ENCODE measurements at regions not wholly inside any gene's neighbourhood (a gene's known extent, or its start where the extent isn't known, plus 50 kb on each side); places are given as distances from the start of the nearest gene placed in this dataset.
"Not testable (repeated sequence)": the region's sequence is repeated elsewhere in the genome, so short reads cannot be mapped to it uniquely, and the experiment has no call there.

DNA sequence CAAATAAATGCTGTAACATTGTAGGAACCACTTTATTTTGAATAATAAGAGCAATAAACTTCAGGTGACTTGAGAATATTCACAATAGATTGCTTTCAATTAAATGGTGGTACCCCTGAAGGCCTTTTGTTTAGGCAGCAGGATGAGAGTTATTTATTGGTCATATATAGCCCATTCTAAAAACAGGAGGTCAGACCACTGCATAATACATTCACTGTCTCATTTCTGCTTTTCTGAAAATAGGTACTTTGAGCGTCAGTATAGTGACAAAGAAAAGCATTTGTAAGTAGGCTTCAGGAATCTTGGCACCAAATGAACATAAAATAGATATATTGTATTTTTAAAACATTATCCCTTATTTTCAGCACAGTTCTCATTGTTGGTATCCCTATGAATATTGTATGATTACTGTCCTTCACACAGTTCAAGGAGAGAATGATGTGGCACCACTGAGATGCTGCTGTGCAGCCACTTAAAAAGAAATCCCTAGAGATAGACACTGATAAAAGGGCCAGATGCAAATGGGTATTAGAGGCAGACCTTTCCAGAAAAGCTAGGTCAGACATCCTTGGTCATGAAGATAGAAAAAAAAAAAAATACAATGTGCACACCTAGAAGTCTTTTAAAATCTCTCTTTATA is 381.8 kb upstream of the ST8SIA4 start:
- Histone ChIP-seq H3K27ac (ENCODE audit: low read depth, low read length) (no peak overlapping the region), H3K4me1 (ENCODE audit: insufficient read depth, low read length) (no peaks in the 10 kb centered on the region), H3K36me3 (ENCODE audit: insufficient read depth, low read length) (no peaks in the 10 kb centered on the region), H3K27me3 (ENCODE audit: insufficient read depth, low read length) (no peaks in the 10 kb centered on the region), H3K4me3 (ENCODE audit: low read length) (no peak overlapping the region), H3K9me3 (ENCODE audit: insufficient read depth, low read depth, low read length) (no peaks in the 10 kb centered on the region), H3K9ac (ENCODE audit: low read depth, low read length) (no peak overlapping the region)
- WGBS, result no CpG with 5 or more reads among the region's 1 CpG

DNA sequence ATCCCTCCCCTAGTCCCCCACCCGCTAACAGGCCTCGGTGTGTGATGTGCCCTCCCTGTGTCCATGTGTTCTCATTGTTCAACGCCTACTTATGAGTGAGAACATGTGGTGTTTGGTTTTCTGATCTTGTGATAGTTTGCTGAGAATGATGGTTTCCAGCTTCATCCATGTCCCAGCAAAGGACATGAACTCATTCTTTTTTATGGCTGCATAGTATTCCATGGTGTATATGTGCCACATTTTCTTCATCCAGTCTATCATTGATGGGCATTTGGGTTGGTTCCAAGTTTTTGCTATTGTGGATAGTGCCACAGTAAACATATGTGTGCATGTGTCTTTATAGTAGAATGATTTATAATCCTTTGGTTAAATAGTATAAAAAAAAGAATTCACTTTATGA is 380.9 kb upstream of the ST8SIA4 start:
- not testable (repeated sequence) for H3K4me3 ChIP-seq (ENCODE audit: low read length); H3K27me3 ChIP-seq (ENCODE audit: insufficient read depth, low read length); H3K9me3 ChIP-seq (ENCODE audit: insufficient read depth, low read depth, low read length); H3K36me3 ChIP-seq (ENCODE audit: insufficient read depth, low read length); H3K27ac ChIP-seq (ENCODE audit: low read depth, low read length); H3K4me1 ChIP-seq (ENCODE audit: insufficient read depth, low read length); H3K9ac ChIP-seq (ENCODE audit: low read depth, low read length)
- WGBS, result 97% methylated on average over 3 of the region's 3 CpGs

GRCh38 chr5:101278917-101279316 is 375.8 kb upstream of the ST8SIA4 start:
- Histone ChIP-seq H3K9ac (ENCODE audit: low read depth, low read length) (no peak overlapping the region), H3K27me3 (ENCODE audit: insufficient read depth, low read length) (no peaks in the 10 kb centered on the region), H3K4me1 (ENCODE audit: insufficient read depth, low read length) (no peaks in the 10 kb centered on the region), H3K9me3 (ENCODE audit: insufficient read depth, low read depth, low read length) (no peaks in the 10 kb centered on the region), H3K4me3 (ENCODE audit: low read length) (no peak overlapping the region), H3K27ac (ENCODE audit: low read depth, low read length) (no peak overlapping the region), H3K36me3 (ENCODE audit: insufficient read depth, low read length) (no peaks in the 10 kb centered on the region)
- 89% methylated on average over 2 of the region's 2 CpGs for WGBS

- 86% methylated on average over 5 of the region's 5 CpGs for WGBS
- no peaks in the 10 kb centered on the region for H3K9me3 ChIP-seq (ENCODE audit: insufficient read depth, low read depth, low read length)
These were observed 375.1 kb upstream of the ST8SIA4 start for GRCh38 chr5:101278011-101278687.

GRCh38 chr5:101271945-101272344 is 368.9 kb upstream of the ST8SIA4 start:
- Histone ChIP-seq H3K9me3 (ENCODE audit: insufficient read depth, low read depth, low read length) (no peaks in the 10 kb centered on the region), H3K9ac (ENCODE audit: low read depth, low read length) (no peak overlapping the region), H3K36me3 (ENCODE audit: insufficient read depth, low read length) (no peaks in the 10 kb centered on the region), H3K27me3 (ENCODE audit: insufficient read depth, low read length) (no peaks in the 10 kb centered on the region), H3K4me1 (ENCODE audit: insufficient read depth, low read length) (no peaks in the 10 kb centered on the region), H3K4me3 (ENCODE audit: low read length) (no peak overlapping the region), H3K27ac (ENCODE audit: low read depth, low read length) (no peak overlapping the region)
- WGBS, result 94% methylated on average over 2 of the region's 2 CpGs

More at GRCh38 chr5:101278011-101278687, 375.1 kb upstream of the ST8SIA4 start:
- no peak overlapping the region for H3K4me3 ChIP-seq (ENCODE audit: low read length)
- H3K27me3 ChIP-seq (ENCODE audit: insufficient read depth, low read length), result no peaks in the 10 kb centered on the region
- H3K9ac ChIP-seq (ENCODE audit: low read depth, low read length), result no peak overlapping the region
- H3K27ac ChIP-seq (ENCODE audit: low read depth, low read length), result no peak overlapping the region
- H3K4me1 ChIP-seq (ENCODE audit: insufficient read depth, low read length), result no peaks in the 10 kb centered on the region
- H3K36me3 ChIP-seq (ENCODE audit: insufficient read depth, low read length), result no peaks in the 10 kb centered on the region

DNA sequence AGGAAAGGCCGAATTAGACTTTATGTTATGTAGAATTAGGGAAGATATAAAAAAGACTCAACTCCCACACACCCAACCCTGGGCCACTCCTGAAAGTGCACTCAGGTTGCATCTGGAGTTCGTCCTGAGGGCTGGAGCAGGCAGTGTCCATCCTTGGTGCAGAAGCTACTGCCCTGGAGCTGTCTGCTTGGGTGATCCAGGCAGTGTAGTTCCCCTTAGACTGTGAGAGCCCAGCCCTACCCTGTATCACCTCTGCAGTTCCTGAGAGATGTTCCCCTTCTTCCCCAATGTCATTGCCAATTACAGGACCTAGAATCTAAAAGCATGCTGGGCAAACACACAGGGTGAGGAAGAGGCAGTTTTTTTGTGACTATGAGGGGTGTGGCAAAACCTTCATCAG is 368.3 kb upstream of the ST8SIA4 start:
- no peak overlapping the region for H3K27ac ChIP-seq (ENCODE audit: low read depth, low read length)
- no peaks in the 10 kb centered on the region for H3K27me3 ChIP-seq (ENCODE audit: insufficient read depth, low read length)
- no peaks in the 10 kb centered on the region for H3K9me3 ChIP-seq (ENCODE audit: insufficient read depth, low read depth, low read length)
- H3K4me1 ChIP-seq (ENCODE audit: insufficient read depth, low read length), result no peaks in the 10 kb centered on the region
- H3K4me3 ChIP-seq (ENCODE audit: low read length), result no peak overlapping the region
- no peak overlapping the region for H3K9ac ChIP-seq (ENCODE audit: low read depth, low read length)
- WGBS, result 94% methylated on average over 1 of the region's 2 CpGs
- no peaks in the 10 kb centered on the region for H3K36me3 ChIP-seq (ENCODE audit: insufficient read depth, low read length)

DNA sequence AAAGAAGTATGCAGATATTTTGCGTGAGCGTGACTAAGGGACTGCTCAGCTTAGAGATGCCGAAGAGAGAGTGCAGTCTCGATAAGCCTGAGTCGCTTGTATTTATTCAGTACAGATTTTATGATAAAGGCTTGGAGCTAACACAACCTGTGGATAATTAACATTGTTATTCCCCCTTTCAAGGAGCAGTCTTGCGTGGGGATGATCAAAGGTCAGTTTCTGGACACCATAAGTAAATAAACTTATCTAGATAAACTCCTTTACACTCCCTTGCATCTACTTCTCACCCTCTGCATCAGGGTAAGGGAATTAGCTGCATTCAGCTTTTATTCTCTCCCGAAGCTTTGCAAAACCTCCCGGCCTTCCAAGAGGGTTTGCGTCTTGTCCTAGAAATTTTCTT is 357.8 kb upstream of the ST8SIA4 start:
- WGBS, result 92% methylated on average over 9 of the region's 9 CpGs
- no peak overlapping the region for H3K27ac ChIP-seq (ENCODE audit: low read depth, low read length)

DNA sequence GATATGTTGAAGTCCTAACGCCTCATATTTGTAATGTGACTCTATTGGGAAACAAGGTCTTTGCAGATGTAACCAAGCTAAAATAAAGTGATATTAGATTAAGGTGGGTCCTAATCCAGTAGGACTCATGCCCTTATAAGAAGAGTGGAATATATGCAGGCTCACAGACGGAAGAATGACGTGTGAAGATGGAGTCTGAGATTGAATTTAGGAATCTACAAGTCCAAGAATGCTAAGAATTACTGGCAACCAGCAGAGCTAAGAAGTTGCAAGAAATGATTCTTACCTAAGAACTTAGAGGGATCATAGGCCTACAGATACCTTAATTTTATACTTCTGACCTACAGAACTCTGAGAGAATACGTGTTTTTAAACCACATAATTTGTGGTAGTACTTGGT is 350.0 kb upstream of the ST8SIA4 start:
- Histone ChIP-seq H3K9ac (ENCODE audit: low read depth, low read length) (no peak overlapping the region), H3K27ac (ENCODE audit: low read depth, low read length) (no peak overlapping the region), H3K4me3 (ENCODE audit: low read length) (no peak overlapping the region), H3K9me3 (ENCODE audit: insufficient read depth, low read depth, low read length) (no peaks in the 10 kb centered on the region), H3K36me3 (ENCODE audit: insufficient read depth, low read length) (no peaks in the 10 kb centered on the region), H3K27me3 (ENCODE audit: insufficient read depth, low read length) (no peaks in the 10 kb centered on the region), H3K4me1 (ENCODE audit: insufficient read depth, low read length) (no peaks in the 10 kb centered on the region)
- WGBS, result 98% methylated on average over 4 of the region's 4 CpGs

More for the DNA sequence above, 357.8 kb upstream of the ST8SIA4 start:
- no peak overlapping the region for H3K9ac ChIP-seq (ENCODE audit: low read depth, low read length)
- H3K27me3 ChIP-seq (ENCODE audit: insufficient read depth, low read length), result no peaks in the 10 kb centered on the region
- H3K4me3 ChIP-seq (ENCODE audit: low read length), result no peak overlapping the region
- H3K4me1 ChIP-seq (ENCODE audit: insufficient read depth, low read length), result no peaks in the 10 kb centered on the region
- no peaks in the 10 kb centered on the region for H3K36me3 ChIP-seq (ENCODE audit: insufficient read depth, low read length)
- H3K9me3 ChIP-seq (ENCODE audit: insufficient read depth, low read depth, low read length), result peaks cover 3% of the 10 kb centered on the region; the same call in 1 of the 2 replicates

DNA sequence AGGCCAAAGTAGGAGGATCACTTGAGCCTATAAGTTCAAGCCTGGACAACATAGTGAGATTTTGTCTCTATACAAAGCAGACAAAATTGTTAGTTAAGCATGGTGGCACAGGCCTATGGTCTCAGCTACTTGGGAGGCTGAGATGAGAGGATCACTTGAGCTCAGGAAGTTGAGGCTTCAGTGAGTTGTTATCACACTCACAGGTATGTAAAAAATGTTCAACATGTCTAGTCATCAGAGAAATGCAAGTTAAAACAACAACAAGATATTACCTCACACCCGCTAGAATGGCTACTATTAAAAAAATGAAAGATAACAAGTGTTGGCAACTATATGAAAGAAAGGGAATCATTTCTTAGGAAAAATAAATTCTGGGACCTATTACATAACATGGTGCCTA is 341.5 kb upstream of the ST8SIA4 start:
- H3K9ac ChIP-seq (ENCODE audit: low read depth, low read length), result no peak overlapping the region
- no peaks in the 10 kb centered on the region for H3K27me3 ChIP-seq (ENCODE audit: insufficient read depth, low read length)
- H3K4me1 ChIP-seq (ENCODE audit: insufficient read depth, low read length), result no peaks in the 10 kb centered on the region
- WGBS, result no CpG with 5 or more reads among the region's 1 CpG
- no peaks in the 10 kb centered on the region for H3K36me3 ChIP-seq (ENCODE audit: insufficient read depth, low read length)
- no peaks in the 10 kb centered on the region for H3K9me3 ChIP-seq (ENCODE audit: insufficient read depth, low read depth, low read length)
- no peak overlapping the region for H3K4me3 ChIP-seq (ENCODE audit: low read length)
- no peak overlapping the region for H3K27ac ChIP-seq (ENCODE audit: low read depth, low read length)

GRCh38 chr5:101212942-101213514 is 309.9 kb upstream of the ST8SIA4 start:
- Histone ChIP-seq H3K36me3 (ENCODE audit: insufficient read depth, low read length) (no peaks in the 10 kb centered on the region), H3K4me3 (ENCODE audit: low read length) (no peak overlapping the region), H3K9ac (ENCODE audit: low read depth, low read length) (no peak overlapping the region), H3K4me1 (ENCODE audit: insufficient read depth, low read length) (peaks cover 20% of the 10 kb centered on the region), H3K27me3 (ENCODE audit: insufficient read depth, low read length) (no peaks in the 10 kb centered on the region), H3K9me3 (ENCODE audit: insufficient read depth, low read depth, low read length) (no peaks in the 10 kb centered on the region), H3K27ac (ENCODE audit: low read depth, low read length) (no peak overlapping the region)
- WGBS, result 79% methylated on average over 10 of the region's 10 CpGs

GRCh38 chr5:101206534-101206933 is 303.5 kb upstream of the ST8SIA4 start:
- Histone ChIP-seq H3K4me1 (ENCODE audit: insufficient read depth, low read length) (no peaks in the 10 kb centered on the region), H3K4me3 (ENCODE audit: low read length) (no peak overlapping the region), H3K9me3 (ENCODE audit: insufficient read depth, low read depth, low read length) (no peaks in the 10 kb centered on the region), H3K27me3 (ENCODE audit: insufficient read depth, low read length) (no peaks in the 10 kb centered on the region), H3K36me3 (ENCODE audit: insufficient read depth, low read length) (no peaks in the 10 kb centered on the region), H3K9ac (ENCODE audit: low read depth, low read length) (no peak overlapping the region), H3K27ac (ENCODE audit: low read depth, low read length) (no peak overlapping the region)
